ENCODE measurements at regions not wholly inside any gene's neighbourhood (a gene's known extent, or its start where the extent isn't known, plus 50 kb on each side); places are given as distances from the start of the nearest gene placed in this dataset.

- no peak overlapping the region for H3K27ac ChIP-seq (ENCODE audit: low read length)
- H3K4me3 ChIP-seq (ENCODE audit: low read depth in 2 of 2, low read length in 2 of 2) = no peak overlapping the region
- DNase-seq (ENCODE audit: low read depth, low spot score) = no peak
- no peaks in the 10 kb centered on the region for H3K4me1 ChIP-seq (ENCODE audit: control insufficient read depth, insufficient read depth, low read length)
- intact Hi-C loops (cut with micrococcal nuclease; ENCODE audit: unreplicated experiment) = no loop called here
- BruUV-seq (replicated peaks) = no TSS peak
- TF ChIP-seq SIN3A (IDR thresholded peaks at IDR 0.05; ENCODE audit: borderline replicate concordance, insufficient read depth, low read depth, low read length) = no peak
- TF ChIP-seq TCF7L2 (IDR thresholded peaks at IDR 0.05; ENCODE audit: low read depth, low read length) = no peak
- no peak for TF ChIP-seq POLR2AphosphoS5 (IDR thresholded peaks at IDR 0.05; ENCODE audit: low read depth, low read length)
- no peak for TF ChIP-seq CTCF (IDR thresholded peaks at IDR 0.05)
- no peak for TF ChIP-seq REST (IDR thresholded peaks at IDR 0.05; ENCODE audit: insufficient read depth in 1 of 2, low read depth in 2 of 2, low read length in 1 of 2)
- H3K36me3 ChIP-seq (ENCODE audit: control insufficient read depth, insufficient read depth, low read length) = no peaks in the 10 kb centered on the region
- POLR2A ChIA-PET = no interaction called here
- CTCF ChIA-PET = no interaction called here
- H3K27me3 ChIP-seq (ENCODE audit: control insufficient read depth, insufficient read depth, low read length) = no peaks in the 10 kb centered on the region
- H3K9me3 ChIP-seq (ENCODE audit: control insufficient read depth, insufficient read depth, low read depth, low read length) = no peaks in the 10 kb centered on the region; the same call in 1 of the 2 replicates
- ATAC-seq = no peak
- in situ Hi-C loops (cut with HindIII; ENCODE audit: low pct_unique_long_range_greater_than_20kb, low sequenced_read_pairs) = no loop called here
Measured at GRCh38 chr20:6998909-6999308, 231.4 kb downstream of the BMP2 start.

- in situ Hi-C loops (cut with HindIII; ENCODE audit: low pct_unique_long_range_greater_than_20kb, low sequenced_read_pairs) (no loop called here), intact Hi-C loops (cut with micrococcal nuclease; ENCODE audit: unreplicated experiment) (no loop called here)
- DNase-seq (ENCODE audit: low read depth, low spot score) (no peak), ATAC-seq (no peak)
- Histone ChIP-seq H3K4me3 (ENCODE audit: low read depth in 2 of 2, low read length in 2 of 2) (no peak overlapping the region), H3K27me3 (ENCODE audit: control insufficient read depth, insufficient read depth, low read length) (no peaks in the 10 kb centered on the region), H3K27ac (ENCODE audit: low read length) (no peak overlapping the region), H3K4me1 (ENCODE audit: control insufficient read depth, insufficient read depth, low read length) (no peaks in the 10 kb centered on the region), H3K36me3 (ENCODE audit: control insufficient read depth, insufficient read depth, low read length) (no peaks in the 10 kb centered on the region), H3K9me3 (ENCODE audit: control insufficient read depth, insufficient read depth, low read depth, low read length) (no peaks in the 10 kb centered on the region; the same call in 1 of the 2 replicates)
- ChIA-PET POLR2A (no interaction called here), CTCF (no interaction called here)
- no TSS peak for BruUV-seq (replicated peaks)
- TF ChIP-seq CTCF (IDR thresholded peaks at IDR 0.05) (no peak), REST (IDR thresholded peaks at IDR 0.05; ENCODE audit: insufficient read depth in 1 of 2, low read depth in 2 of 2, low read length in 1 of 2) (no peak), TCF7L2 (IDR thresholded peaks at IDR 0.05; ENCODE audit: low read depth, low read length) (no peak), SIN3A (IDR thresholded peaks at IDR 0.05; ENCODE audit: borderline replicate concordance, insufficient read depth, low read depth, low read length) (no peak), POLR2AphosphoS5 (IDR thresholded peaks at IDR 0.05; ENCODE audit: low read depth, low read length) (no peak)
Measured at GRCh38 chr20:6999381-6999780, 231.9 kb downstream of the BMP2 start.

Data from Panc1 (cell line).